Endodermal cell (in vitro differentiated cells): ENCODE measurements at regions not wholly inside any gene's neighbourhood (a gene's known extent, or its start where the extent isn't known, plus 50 kb on each side); places are given as distances from the start of the nearest gene placed in this dataset.

Experiments
- DNase-seq: peaks from one replicate; pipeline ENCODE4 v3.0.0-alpha.2; 2017
- H3K27ac ChIP-seq: 2 replicates; pipeline ENCODE4 v1.5.1; 2013; ENCODE audit warnings: mild to moderate bottlenecking, low read depth, low read length, moderate library complexity
- H3K27me3 ChIP-seq: 2 replicates; pipeline ENCODE4 v1.6.1; 2013; ENCODE audit warnings: mild to moderate bottlenecking, low read length, moderate library complexity; ENCODE audit not compliant: insufficient read depth, control insufficient read depth, poor library complexity, severe bottlenecking
- H3K36me3 ChIP-seq: 2 replicates; pipeline ENCODE4 v1.7.0; 2013; ENCODE audit warnings: mild to moderate bottlenecking, low read length, moderate library complexity; ENCODE audit not compliant: control insufficient read depth, insufficient read depth
- H3K4me1 ChIP-seq: one replicate; pipeline ENCODE4 v1.7.0; 2013; ENCODE audit warnings: low read length; ENCODE audit not compliant: control insufficient read depth, insufficient read depth
- H3K4me3 ChIP-seq: 2 replicates; pipeline ENCODE4 v1.5.1; 2013; ENCODE audit warnings: mild to moderate bottlenecking, low read length, moderate library complexity
- H3K9ac ChIP-seq: 2 replicates; pipeline ENCODE4 v1.6.1; 2013; ENCODE audit warnings: mild to moderate bottlenecking, low read length, moderate library complexity; ENCODE audit not compliant: poor library complexity, severe bottlenecking; ENCODE audit errors: extremely low read depth
- H3K9me3 ChIP-seq: 2 replicates; pipeline ENCODE4 v1.6.1; 2013; ENCODE audit warnings: mild to moderate bottlenecking, low read length, moderate library complexity; ENCODE audit not compliant: control insufficient read depth
- H3K27ac Mint-ChIP-seq: 2 replicates; pipeline ENCODE4 v1.8.0; 2020; ENCODE audit warnings: mixed read lengths
- H3K27me3 Mint-ChIP-seq: 2 replicates; pipeline ENCODE4 v1.8.0; 2021; ENCODE audit warnings: mild to moderate bottlenecking, mixed read lengths; ENCODE audit not compliant: insufficient read depth
- H3K36me3 Mint-ChIP-seq: 2 replicates; pipeline ENCODE4 v1.8.0; 2020; ENCODE audit warnings: low read depth, mixed read lengths
- H3K4me1 Mint-ChIP-seq: 2 replicates; pipeline ENCODE4 v1.8.0; 2020; ENCODE audit warnings: mixed read lengths
- H3K4me3 Mint-ChIP-seq: 2 replicates; pipeline ENCODE4 v1.8.0; 2020; ENCODE audit warnings: mild to moderate bottlenecking, moderate library complexity, mixed read lengths
- H3K9me3 Mint-ChIP-seq: 2 replicates; pipeline ENCODE4 v1.8.0; 2020; ENCODE audit warnings: mild to moderate bottlenecking, mixed read lengths
- WGBS, 2 experiments: methylation state at CpG; one replicate each; pipeline versions ENCODE4 v1.1.5 to v1.1.7; 2013; ENCODE audit warnings: missing lambda C conversion rate in 2 of 2, mixed read lengths in 1 of 2; ENCODE audit not compliant: insufficient coverage in 1 of 2, insufficient read length in 1 of 2; 5-methylcytosine and 5-hydroxymethylcytosine counted together
- TF ChIP-seq, protein P1 (sequence below): fragments of 200-600 bp; sonication (generic); conservative IDR thresholded peaks from 2 replicates; pipeline ENCODE4 v1.5.0; 2021; ENCODE audit warnings: antibody characterized with exemption, mild to moderate bottlenecking

DNA sequence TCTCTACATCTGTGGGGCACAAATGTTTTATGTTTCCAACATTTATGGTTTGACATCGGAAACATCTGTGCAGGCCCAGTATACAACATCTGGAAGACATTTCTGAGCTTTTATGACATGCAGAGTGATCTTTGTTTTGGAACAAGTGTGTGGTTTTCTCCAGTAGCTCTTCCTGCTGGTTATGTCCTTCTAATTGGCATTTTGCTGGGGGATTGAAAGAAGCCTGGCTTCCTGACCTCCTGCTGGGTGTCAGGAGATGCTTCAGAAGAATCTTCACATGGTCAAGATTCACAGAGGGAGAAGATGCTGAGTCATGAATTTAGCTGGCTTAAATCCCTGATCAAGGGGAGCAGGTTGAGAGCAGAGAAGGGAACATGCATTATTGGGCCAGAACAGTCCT is 279.5 kb upstream of the MYOCD start:
- no peak overlapping the region for H3K9ac ChIP-seq
- Mint-ChIP-seq H3K27ac (no peak overlapping the region), H3K4me1 (peaks cover 4% of the 10 kb centered on the region), H3K36me3 (peaks cover 3% of the 10 kb centered on the region), H3K4me3 (no peak overlapping the region), H3K9me3 (peaks cover 11% of the 10 kb centered on the region), H3K27me3 (no peaks in the 10 kb centered on the region)
- no peak for DNase-seq
- no peak overlapping the region for H3K27ac ChIP-seq
- TF ChIP-seq, protein P1, sequence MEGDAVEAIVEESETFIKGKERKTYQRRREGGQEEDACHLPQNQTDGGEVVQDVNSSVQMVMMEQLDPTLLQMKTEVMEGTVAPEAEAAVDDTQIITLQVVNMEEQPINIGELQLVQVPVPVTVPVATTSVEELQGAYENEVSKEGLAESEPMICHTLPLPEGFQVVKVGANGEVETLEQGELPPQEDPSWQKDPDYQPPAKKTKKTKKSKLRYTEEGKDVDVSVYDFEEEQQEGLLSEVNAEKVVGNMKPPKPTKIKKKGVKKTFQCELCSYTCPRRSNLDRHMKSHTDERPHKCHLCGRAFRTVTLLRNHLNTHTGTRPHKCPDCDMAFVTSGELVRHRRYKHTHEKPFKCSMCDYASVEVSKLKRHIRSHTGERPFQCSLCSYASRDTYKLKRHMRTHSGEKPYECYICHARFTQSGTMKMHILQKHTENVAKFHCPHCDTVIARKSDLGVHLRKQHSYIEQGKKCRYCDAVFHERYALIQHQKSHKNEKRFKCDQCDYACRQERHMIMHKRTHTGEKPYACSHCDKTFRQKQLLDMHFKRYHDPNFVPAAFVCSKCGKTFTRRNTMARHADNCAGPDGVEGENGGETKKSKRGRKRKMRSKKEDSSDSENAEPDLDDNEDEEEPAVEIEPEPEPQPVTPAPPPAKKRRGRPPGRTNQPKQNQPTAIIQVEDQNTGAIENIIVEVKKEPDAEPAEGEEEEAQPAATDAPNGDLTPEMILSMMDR, result no peak
- H3K4me3 ChIP-seq, result no peak overlapping the region
- WGBS, 2 experiments, result 97% methylated on average over 1 of the region's 1 CpG; no CpG with 5 or more reads in 1 of the 2 experiments
- H3K36me3 ChIP-seq, result no peaks in the 10 kb centered on the region
- H3K9me3 ChIP-seq, result peaks cover 12% of the 10 kb centered on the region
- H3K27me3 ChIP-seq, result no peaks in the 10 kb centered on the region
- H3K4me1 ChIP-seq, result peaks cover 3% of the 10 kb centered on the region

DNA sequence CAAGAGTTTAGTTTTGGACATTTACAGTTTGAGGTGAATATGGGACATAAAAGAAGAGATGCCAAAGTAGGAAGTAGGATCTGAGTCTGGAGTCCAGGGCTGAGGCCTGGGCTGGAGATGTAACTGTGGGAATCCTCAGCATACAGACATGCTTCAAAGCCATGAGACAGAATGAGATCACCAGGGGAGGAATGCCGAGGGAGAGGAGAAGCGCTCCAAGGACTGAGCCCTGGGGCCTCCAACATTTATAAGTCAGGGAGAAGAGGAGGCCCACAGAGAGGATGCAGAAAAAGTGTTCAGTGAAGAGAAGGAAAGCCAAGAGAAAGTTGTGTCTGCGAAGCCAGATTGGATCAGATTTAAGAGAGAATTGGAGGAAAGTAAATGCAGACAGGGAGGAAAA is 277.5 kb upstream of the MYOCD start:
- no peak overlapping the region for H3K4me3 Mint-ChIP-seq
- TF ChIP-seq, protein P1, result no peak
- Histone ChIP-seq H3K9me3 (no peaks in the 10 kb centered on the region), H3K4me1 (peaks cover 3% of the 10 kb centered on the region), H3K27ac (no peak overlapping the region), H3K4me3 (no peak overlapping the region), H3K9ac (no peak overlapping the region), H3K36me3 (no peaks in the 10 kb centered on the region), H3K27me3 (no peaks in the 10 kb centered on the region)
- peaks cover 2% of the 10 kb centered on the region for H3K9me3 Mint-ChIP-seq
- peaks cover 4% of the 10 kb centered on the region for H3K4me1 Mint-ChIP-seq
- no peak overlapping the region for H3K27ac Mint-ChIP-seq
- H3K36me3 Mint-ChIP-seq, result no peaks in the 10 kb centered on the region
- no peaks in the 10 kb centered on the region for H3K27me3 Mint-ChIP-seq
- 84 to 92% methylated on average over 3 of the region's 3 CpGs for WGBS, 2 experiments
- DNase-seq, result no peak

DNA sequence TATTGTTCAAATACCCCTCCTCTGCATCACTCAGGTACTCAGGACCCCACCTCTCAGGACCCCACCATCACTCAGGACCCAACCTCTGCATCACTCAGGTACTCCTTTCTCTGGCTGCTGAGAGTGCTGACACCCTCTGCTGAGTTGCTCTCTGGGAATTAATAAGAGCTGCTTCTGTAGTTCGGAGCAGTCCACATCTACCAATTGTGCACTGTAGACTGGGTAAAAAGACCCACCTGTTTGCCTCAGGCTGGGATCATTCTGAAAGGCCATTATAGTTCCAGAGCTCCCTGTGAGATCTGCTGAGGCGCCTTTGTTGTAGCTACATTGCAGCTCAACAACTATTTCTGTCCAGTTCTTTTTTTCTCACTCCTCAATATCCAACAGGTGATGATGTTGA is 276.3 kb upstream of the MYOCD start:
- TF ChIP-seq, protein P1, result no peak
- no peaks in the 10 kb centered on the region for H3K27me3 ChIP-seq
- H3K4me1 ChIP-seq, result peaks cover 3% of the 10 kb centered on the region
- H3K27ac ChIP-seq, result no peak overlapping the region
- no peaks in the 10 kb centered on the region for H3K36me3 ChIP-seq
- Mint-ChIP-seq H3K36me3 (no peaks in the 10 kb centered on the region), H3K9me3 (no peaks in the 10 kb centered on the region), H3K27me3 (no peaks in the 10 kb centered on the region), H3K4me3 (no peak overlapping the region), H3K27ac (no peak overlapping the region), H3K4me1 (peaks cover 4% of the 10 kb centered on the region)
- H3K4me3 ChIP-seq, result no peak overlapping the region
- no peaks in the 10 kb centered on the region for H3K9me3 ChIP-seq
- no peak for DNase-seq
- 90 to 95% methylated on average over 2 of the region's 2 CpGs for WGBS, 2 experiments
- no peak overlapping the region for H3K9ac ChIP-seq
